GF-D8 (cell line): ENCODE measurements at regions not wholly inside any gene's neighbourhood (a gene's known extent, or its start where the extent isn't known, plus 50 kb on each side); places are given as distances from the start of the nearest gene placed in this dataset.
"Not testable (repeated sequence)": the region's sequence is repeated elsewhere in the genome, so short reads cannot be mapped to it uniquely, and the experiment has no call there.

ENCODE experiments used
- DNase-seq: peaks from one replicate; lab custom pipeline; 2025; lab: John Stamatoyannopoulos, UW

GRCh38 chr18:76307293-76307690 is 187.8 kb downstream of the ZNF516 start:
- DNase-seq: no peak

GRCh38 chr18:76306685-76307292 is 188.3 kb downstream of the ZNF516 start:
- DNase-seq: no peak

- DNase-seq: no peak
Observed at GRCh38 chr18:76285866-76286265, 209.2 kb downstream of the ZNF516 start.

GRCh38 chr18:76281565-76281964 is 213.5 kb downstream of the ZNF516 start:
- DNase-seq: no peak

GRCh38 chr18:76277801-76278200 is 217.2 kb downstream of the ZNF516 start:
- no peak for DNase-seq

- DNase-seq: no peak
Observed at GRCh38 chr18:76275727-76276313, 219.2 kb downstream of the ZNF516 start.

- no peak for DNase-seq
Observed at GRCh38 chr18:76274468-76275289, 220.4 kb downstream of the ZNF516 start.

GRCh38 chr18:76273956-76274355 is 221.1 kb downstream of the ZNF516 start:
- DNase-seq: no peak

- no peak for DNase-seq
Observed at GRCh38 chr18:76273036-76273545, 222.0 kb downstream of the ZNF516 start.

GRCh38 chr18:76267423-76267822 is 227.6 kb downstream of the ZNF516 start:
- DNase-seq: not testable (repeated sequence)

GRCh38 chr18:76266236-76266991 is 228.6 kb downstream of the ZNF516 start:
- DNase-seq: no peak

- no peak for DNase-seq
Observed at GRCh38 chr18:76265497-76266235, 229.4 kb downstream of the ZNF516 start.

GRCh38 chr18:76264876-76265250 is 230.2 kb downstream of the ZNF516 start:
- no peak for DNase-seq

GRCh38 chr18:76264198-76264875 is 230.7 kb downstream of the ZNF516 start:
- no peak for DNase-seq

GRCh38 chr18:76263046-76264005 is 231.7 kb downstream of the ZNF516 start:
- DNase-seq: no peak

- DNase-seq: no peak
Observed at GRCh38 chr18:76260941-76261472, 234.0 kb downstream of the ZNF516 start.

GRCh38 chr18:76259711-76260110 is 235.3 kb downstream of the ZNF516 start:
- no peak for DNase-seq

- DNase-seq: no peak
Observed at GRCh38 chr18:76259096-76259495, 235.9 kb downstream of the ZNF516 start.

- no peak for DNase-seq
Observed at GRCh38 chr18:76258209-76258608, 236.8 kb downstream of the ZNF516 start.
